GM12878 (cell line): ENCODE measurements at regions not wholly inside any gene's neighbourhood (a gene's known extent, or its start where the extent isn't known, plus 50 kb on each side); places are given as distances from the start of the nearest gene placed in this dataset.

ENCODE experiments used
- BHLHE40 ChIP-seq, 2 experiments: fragments of 450-650 bp in 1 of 2; IDR thresholded peaks; 2 replicates each; pipeline ENCODE4 v1.6.1; 2011 to 2017; ENCODE audit warnings: low read depth in 2 of 2, borderline replicate concordance in 1 of 2, improper control_type of control experiment in 1 of 2, low read length in 1 of 2, mild to moderate bottlenecking in 1 of 2
- CTCF ChIP-seq, 3 experiments: IDR thresholded peaks in 2 of 3; conservative IDR thresholded peaks in 1 of 3; 2 replicates each; pipeline ENCODE4 v1.5.1; 2011; ENCODE audit warnings: low read depth in 3 of 3, low read length in 3 of 3, mild to moderate bottlenecking in 3 of 3, control low read depth in 2 of 3, moderate library complexity in 2 of 3, inconsistent platforms in 1 of 3, mixed read lengths in 1 of 3; ENCODE audit not compliant: control insufficient read depth in 2 of 3, insufficient read depth in 1 of 3; ENCODE audit errors: extremely low read depth in 1 of 3
- HDGF ChIP-seq: fragments of 450-650 bp; IDR thresholded peaks from 2 replicates; pipeline ENCODE4 v1.6.1; 2016; ENCODE audit warnings: antibody characterized with exemption
- NFYB ChIP-seq: IDR thresholded peaks from 2 replicates; pipeline ENCODE4 v1.6.1; 2011; ENCODE audit warnings: low read depth, mild to moderate bottlenecking, low read length, improper control_type of control experiment, moderate library complexity; ENCODE audit not compliant: insufficient read depth
- NR2C1 ChIP-seq: fragments of 450-650 bp; IDR thresholded peaks from 2 replicates; pipeline ENCODE4 v1.6.1; 2017; ENCODE audit warnings: antibody characterized with exemption, mild to moderate bottlenecking, moderate library complexity
- PAX8 ChIP-seq: fragments of 450-650 bp; IDR thresholded peaks from 2 replicates; pipeline ENCODE4 v1.6.1; 2017; ENCODE audit warnings: mild to moderate bottlenecking, moderate library complexity
- TAF1 ChIP-seq: IDR thresholded peaks from 2 replicates; pipeline ENCODE4 v1.6.1; 2011; ENCODE audit warnings: mild to moderate bottlenecking, low read depth, low read length, borderline replicate concordance
- TCF12 ChIP-seq: IDR thresholded peaks from 2 replicates; pipeline ENCODE4 v1.6.1; 2011; ENCODE audit warnings: low read depth, mild to moderate bottlenecking, low read length
- ZBED1 ChIP-seq: IDR thresholded peaks from 2 replicates; pipeline ENCODE4 v1.6.1; 2016; ENCODE audit warnings: borderline replicate concordance
- ZZZ3 ChIP-seq: IDR thresholded peaks from 2 replicates; pipeline ENCODE4 v1.6.1; 2011; ENCODE audit warnings: low read depth; ENCODE audit not compliant: control insufficient read depth, insufficient read length

DNA sequence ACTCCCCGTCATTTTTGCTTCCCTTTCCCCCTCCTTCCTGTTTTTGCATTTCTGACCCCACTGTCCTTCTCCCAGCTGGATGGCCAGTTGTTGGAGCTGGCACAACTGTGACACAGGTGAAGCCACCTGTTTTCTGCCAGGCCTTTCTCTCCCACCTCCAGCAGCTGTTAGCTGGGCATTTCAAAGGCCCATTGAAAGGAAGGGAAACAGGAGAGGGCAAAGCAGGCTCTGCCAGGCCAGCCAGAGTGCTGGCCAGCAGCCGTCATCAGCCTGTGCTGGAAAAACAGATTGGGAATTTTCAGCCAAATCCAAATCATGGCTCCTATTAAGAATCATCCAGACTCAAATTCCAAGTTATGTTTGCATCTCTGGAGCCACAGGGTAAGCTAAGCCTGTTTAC, 155.2 kb upstream of the C2CD4B start:
- TF ChIP-seq CTCF (IDR thresholded peaks at IDR 0.05 in 2 of 3, conservative IDR thresholded peaks at IDR 0.05 in 1 of 3; ENCODE audit: control insufficient read depth in 2 of 3, extremely low read depth in 1 of 3, insufficient read depth in 1 of 3, low read depth in 3 of 3, low read length in 3 of 3) (no peak), NFYB (no peak), HDGF (no peak), TCF12 (no peak), ZZZ3 (no peak), ZBED1 (no peak), NR2C1 (no peak), PAX8 (no peak), BHLHE40 (IDR thresholded peaks at IDR 0.05; ENCODE audit: borderline replicate concordance in 1 of 2, low read depth in 2 of 2, low read length in 1 of 2) (no peak), TAF1 (no peak)
